SK-N-SH (cell line): ENCODE measurements at regions not wholly inside any gene's neighbourhood (a gene's known extent, or its start where the extent isn't known, plus 50 kb on each side); places are given as distances from the start of the nearest gene placed in this dataset.

Experiments used
- CTCF ChIA-PET: fragments of 300-600, 350-600 bp; formaldehyde crosslinking; extraction: SDS; loops from one replicate; lab custom pipeline; 2021; lab: Yijun Ruan, JAX
- POLR2A ChIA-PET: fragments of 350-600 bp; sonication (Branson Sonifier 250); formaldehyde crosslinking; extraction: SDS; loops from one replicate; lab custom pipeline; 2020; ENCODE audit warnings: antibody characterized with exemption, inconsistent platforms; lab: Yijun Ruan, JAX
- DNase-seq: peaks from one replicate; pipeline ENCODE4 v3.0.0; 2012
- H2AFZ ChIP-seq: fragments of 200-600 bp; sonication (generic); 2 replicates; pipeline ENCODE4 v1.8.1; 2016; ENCODE audit warnings: antibody characterized with exemption, mild to moderate bottlenecking, low read depth
- H3F3A ChIP-seq: fragments of 200-600 bp; sonication (generic); replicated peaks from 2 replicates; pipeline ENCODE3; 2016; ENCODE audit warnings: antibody characterized with exemption, mild to moderate bottlenecking; ENCODE audit not compliant: insufficient read depth
- H3K27ac ChIP-seq, 2 experiments: fragments of 200-500 bp in 1 of 2; fragments of 200-600 bp in 1 of 2; sonication (Bioruptor generic) in 1 of 2; sonication (generic), shearing (Covaris generic) in 1 of 2; 2 replicates each; pipeline versions ENCODE4 v1.5.1 to v1.6.1; 2014 to 2016; ENCODE audit warnings: low read depth in 2 of 2, inconsistent platforms in 1 of 2, low read length in 1 of 2, mild to moderate bottlenecking in 1 of 2, mixed read lengths in 1 of 2
- H3K27me3 ChIP-seq: fragments of 200-600 bp; sonication (generic), shearing (Covaris generic); 2 replicates; pipeline ENCODE4 v1.6.1; 2016; ENCODE audit warnings: mixed run types; ENCODE audit not compliant: insufficient read depth
- H3K36me3 ChIP-seq, 2 experiments: fragments of 200-500 bp in 1 of 2; fragments of 200-600 bp in 1 of 2; sonication (Bioruptor generic) in 1 of 2; sonication (generic) in 1 of 2; replicated peaks in 1 of 2; 2 replicates each; pipeline versions ENCODE3 to v1.5.1; 2014 to 2016; ENCODE audit warnings: low read length in 1 of 2, mild to moderate bottlenecking in 1 of 2; ENCODE audit not compliant: insufficient read depth in 2 of 2, control insufficient read depth in 1 of 2
- H3K4me1 ChIP-seq, 2 experiments: fragments of 200-500 bp in 1 of 2; fragments of 200-600 bp in 1 of 2; sonication (Bioruptor generic) in 1 of 2; sonication (generic), shearing (Covaris generic) in 1 of 2; 2 replicates each; pipeline versions ENCODE4 v1.5.1 to v1.6.1; 2014 to 2016; ENCODE audit warnings: low read depth in 1 of 2, low read length in 1 of 2, mixed run types in 1 of 2; ENCODE audit not compliant: insufficient read depth in 2 of 2, control insufficient read depth in 1 of 2
- H3K4me2 ChIP-seq: fragments of 200-600 bp; sonication (generic), shearing (Covaris generic); 2 replicates; pipeline ENCODE4 v1.6.1; 2017; ENCODE audit warnings: mixed run types
- H3K4me3 ChIP-seq, 2 experiments: fragments of 200-500 bp in 1 of 2; fragments of 200-600 bp in 1 of 2; sonication (Bioruptor generic) in 1 of 2; sonication (generic), shearing (Covaris generic) in 1 of 2; 2 replicates each; pipeline versions ENCODE4 v1.5.1 to v1.8.1; 2014 to 2016; ENCODE audit warnings: low read depth in 2 of 2, inconsistent platforms in 1 of 2, low read length in 1 of 2, mild to moderate bottlenecking in 1 of 2, mixed read lengths in 1 of 2, moderate library complexity in 1 of 2
- H3K79me2 ChIP-seq: fragments of 200-600 bp; sonication (generic); 2 replicates; pipeline ENCODE4 v1.8.1; 2017; ENCODE audit warnings: mild to moderate bottlenecking; ENCODE audit not compliant: insufficient read depth
- H3K9ac ChIP-seq: fragments of 200-600 bp; sonication (generic); 2 replicates; pipeline ENCODE4 v1.6.1; 2017; ENCODE audit warnings: mixed run types
- H3K9me2 ChIP-seq: fragments of 200-600 bp; sonication (generic); 2 replicates; pipeline ENCODE4 v1.6.1; 2017; ENCODE audit warnings: mixed run types
- H3K9me3 ChIP-seq: fragments of 200-600 bp; sonication (generic); 2 replicates; pipeline ENCODE4 v1.6.1; 2017; ENCODE audit warnings: mixed run types, mild to moderate bottlenecking, moderate library complexity
- H4K20me1 ChIP-seq: fragments of 200-600 bp; sonication (generic); 2 replicates; pipeline ENCODE4 v1.6.1; 2017; ENCODE audit warnings: mild to moderate bottlenecking, mixed run types; ENCODE audit not compliant: insufficient read depth
- EZH2phosphoT487 ChIP-seq: fragments of 200-600 bp; sonication (generic); IDR thresholded peaks from 2 replicates; pipeline ENCODE4 v1.6.1; 2017; ENCODE audit warnings: low read depth, mixed run types, mild to moderate bottlenecking, antibody characterized with exemption, moderate library complexity, borderline replicate concordance
- FOSL2 ChIP-seq: IDR thresholded peaks from 2 replicates; pipeline ENCODE4 v1.4.0; 2012; ENCODE audit warnings: low read depth, mild to moderate bottlenecking, moderate library complexity, borderline replicate concordance
- FOXJ3 ChIP-seq: sonication (generic); formaldehyde crosslinking; IDR thresholded peaks from 2 replicates; pipeline ENCODE4 v1.5.1; 2020; ENCODE audit warnings: mild to moderate bottlenecking, missing genetic modification reagents
- GABPA ChIP-seq: IDR thresholded peaks from 2 replicates; pipeline ENCODE4 v1.4.0; 2012; ENCODE audit warnings: low read depth, mild to moderate bottlenecking
- GATA2 ChIP-seq: sonication (generic); formaldehyde crosslinking; IDR thresholded peaks from 2 replicates; pipeline ENCODE4 v1.5.0; 2020; ENCODE audit warnings: mild to moderate bottlenecking, missing genetic modification reagents
- JUND ChIP-seq: IDR thresholded peaks from 2 replicates; pipeline ENCODE4 v1.4.0; 2012
- NFIC ChIP-seq: IDR thresholded peaks from 2 replicates; pipeline ENCODE4 v1.4.0; 2012; ENCODE audit warnings: borderline replicate concordance
- PBX3 ChIP-seq: IDR thresholded peaks from 2 replicates; pipeline ENCODE4; 2012
- POLR2AphosphoS5 ChIP-seq: IDR thresholded peaks from 2 replicates; pipeline ENCODE4 v1.6.1; 2012; ENCODE audit warnings: low read depth, low read length
- RAD21 ChIP-seq: IDR thresholded peaks from 2 replicates; pipeline ENCODE4 v1.6.1; 2012; ENCODE audit warnings: mild to moderate bottlenecking, low read length
- REST ChIP-seq: IDR thresholded peaks from 2 replicates; pipeline ENCODE4 v1.6.1; 2012; ENCODE audit warnings: mild to moderate bottlenecking, low read depth, low read length, moderate library complexity
- RFX5 ChIP-seq: IDR thresholded peaks from 2 replicates; pipeline ENCODE4 v1.6.1; 2012; ENCODE audit warnings: mild to moderate bottlenecking, improper control_type of control experiment, low read length
- RXRA ChIP-seq: IDR thresholded peaks from 2 replicates; pipeline ENCODE4 v1.4.0; 2012; ENCODE audit warnings: low read depth, mild to moderate bottlenecking, borderline replicate concordance
- USF2 ChIP-seq: fragments of 150-350 bp; IDR thresholded peaks from 2 replicates; pipeline ENCODE4 v1.6.1; 2017; ENCODE audit warnings: antibody characterized with exemption, low read length, low read depth, borderline replicate concordance
- WGBS: methylation state at CpG from one replicate; pipeline ENCODE4 v1.1.6; 2017; ENCODE audit warnings: low lambda C conversion rate; 5-methylcytosine and 5-hydroxymethylcytosine counted together

- TF ChIP-seq REST: no peak
- no peak for TF ChIP-seq GABPA
- TF ChIP-seq, all 33 proteins: peak for 4
Measured at GRCh38 chr4:177214935-177215334, 94.7 kb upstream of the NEIL3 start (continued).

GRCh38 chr4:177220376-177220775, 89.3 kb upstream of the NEIL3 start:
- no peaks in the 10 kb centered on the region for H3K27me3 ChIP-seq
- peaks cover 5% of the 10 kb centered on the region; the same call in 1 of the 2 replicates for H3K9me2 ChIP-seq
- no peaks in the 10 kb centered on the region for H3F3A ChIP-seq
- no peak overlapping the region for H3K27ac ChIP-seq
- no peaks in the 10 kb centered on the region for H3K79me2 ChIP-seq
- POLR2A ChIA-PET: no interaction called here
- TF ChIP-seq FOSL2: peak; percentile 33; the same call in 1 of the 2 replicates
- TF ChIP-seq NFIC: peak; percentile 16; the same call in 1 of the 2 replicates
- no peak for TF ChIP-seq GATA2 (CRISPR knock-in tag)
- 0 out of 2 replicates have a peak, but pooled peaks have one; percentile 19 for TF ChIP-seq JUND
- H4K20me1 ChIP-seq: no peaks in the 10 kb centered on the region
- WGBS: 46% methylated on average over 4 of the region's 4 CpGs
- H3K4me2 ChIP-seq: no peak overlapping the region
- H3K4me1 ChIP-seq: no peaks in the 10 kb centered on the region
- CTCF ChIA-PET: no interaction called here
- no peaks in the 10 kb centered on the region for H3K9me3 ChIP-seq
- no peak overlapping the region for H3K4me3 ChIP-seq
- DNase-seq: no peak
- no peaks in the 10 kb centered on the region for H3K36me3 ChIP-seq
- 0 out of 2 replicates have a peak overlapping the region, but pooled peaks have one; percentile 27 for H2AFZ ChIP-seq
- no peak overlapping the region for H3K9ac ChIP-seq

GRCh38 chr4:177222781-177223180, 86.9 kb upstream of the NEIL3 start:
- H3K4me1 ChIP-seq: no peaks in the 10 kb centered on the region
- H3K4me2 ChIP-seq: no peak overlapping the region
- ChIA-PET CTCF (interaction anchor here (1.6 kb wide), 1 partner anchor 175 kb away, joined by 4 read pairs; no protein-coding TSS in a partner anchor), POLR2A (no interaction called here)
- no peaks in the 10 kb centered on the region for H3K79me2 ChIP-seq
- TF ChIP-seq RAD21 (no peak), RFX5 (no peak), PBX3 (no peak), EZH2phosphoT487 (no peak), POLR2AphosphoS5 (no peak), RXRA (no peak), FOXJ3 (no peak), USF2 (no peak)
- no peaks in the 10 kb centered on the region for H4K20me1 ChIP-seq
- H3K36me3 ChIP-seq: no peaks in the 10 kb centered on the region
- 29% methylated on average over 2 of the region's 2 CpGs for WGBS
- H3K4me3 ChIP-seq: no peak overlapping the region
- no peak overlapping the region for H3K27ac ChIP-seq
- H3F3A ChIP-seq: no peaks in the 10 kb centered on the region
- no peak for DNase-seq
- H3K9me2 ChIP-seq: peaks cover 5% of the 10 kb centered on the region; the same call in 1 of the 2 replicates
- H3K27me3 ChIP-seq: no peaks in the 10 kb centered on the region
- no peak overlapping the region for H2AFZ ChIP-seq
- H3K9me3 ChIP-seq: no peaks in the 10 kb centered on the region
- no peak overlapping the region for H3K9ac ChIP-seq
